ENCODE measurements at regions not wholly inside any gene's neighbourhood (a gene's known extent, or its start where the extent isn't known, plus 50 kb on each side); places are given as distances from the start of the nearest gene placed in this dataset.

DNA sequence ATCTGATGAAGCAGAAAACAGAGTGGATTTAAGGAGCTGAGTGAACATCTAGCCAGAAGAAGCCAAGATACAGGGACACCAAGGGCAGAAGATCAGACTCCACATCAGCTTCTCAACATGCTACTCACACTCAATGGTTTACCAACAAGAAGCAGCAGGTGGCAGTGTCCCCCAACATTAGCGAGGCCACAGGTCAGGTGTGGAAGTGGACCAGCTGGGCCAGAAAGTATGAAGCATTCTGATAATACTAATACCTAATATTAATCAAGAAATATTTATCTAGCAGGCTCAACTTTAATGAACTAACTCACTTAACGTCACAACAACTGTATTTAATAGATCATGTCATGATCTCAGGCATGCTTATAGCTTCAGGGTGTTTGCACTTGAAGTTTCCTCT lies 73.4 kb upstream of the TTC29 start:
- no peak overlapping the region for H3K27ac ChIP-seq (replicated peaks)
- H3K27me3 ChIP-seq (ENCODE audit: insufficient read depth, poor library complexity, severe bottlenecking), result no peaks in the 10 kb centered on the region
- TF ChIP-seq, protein P1, sequence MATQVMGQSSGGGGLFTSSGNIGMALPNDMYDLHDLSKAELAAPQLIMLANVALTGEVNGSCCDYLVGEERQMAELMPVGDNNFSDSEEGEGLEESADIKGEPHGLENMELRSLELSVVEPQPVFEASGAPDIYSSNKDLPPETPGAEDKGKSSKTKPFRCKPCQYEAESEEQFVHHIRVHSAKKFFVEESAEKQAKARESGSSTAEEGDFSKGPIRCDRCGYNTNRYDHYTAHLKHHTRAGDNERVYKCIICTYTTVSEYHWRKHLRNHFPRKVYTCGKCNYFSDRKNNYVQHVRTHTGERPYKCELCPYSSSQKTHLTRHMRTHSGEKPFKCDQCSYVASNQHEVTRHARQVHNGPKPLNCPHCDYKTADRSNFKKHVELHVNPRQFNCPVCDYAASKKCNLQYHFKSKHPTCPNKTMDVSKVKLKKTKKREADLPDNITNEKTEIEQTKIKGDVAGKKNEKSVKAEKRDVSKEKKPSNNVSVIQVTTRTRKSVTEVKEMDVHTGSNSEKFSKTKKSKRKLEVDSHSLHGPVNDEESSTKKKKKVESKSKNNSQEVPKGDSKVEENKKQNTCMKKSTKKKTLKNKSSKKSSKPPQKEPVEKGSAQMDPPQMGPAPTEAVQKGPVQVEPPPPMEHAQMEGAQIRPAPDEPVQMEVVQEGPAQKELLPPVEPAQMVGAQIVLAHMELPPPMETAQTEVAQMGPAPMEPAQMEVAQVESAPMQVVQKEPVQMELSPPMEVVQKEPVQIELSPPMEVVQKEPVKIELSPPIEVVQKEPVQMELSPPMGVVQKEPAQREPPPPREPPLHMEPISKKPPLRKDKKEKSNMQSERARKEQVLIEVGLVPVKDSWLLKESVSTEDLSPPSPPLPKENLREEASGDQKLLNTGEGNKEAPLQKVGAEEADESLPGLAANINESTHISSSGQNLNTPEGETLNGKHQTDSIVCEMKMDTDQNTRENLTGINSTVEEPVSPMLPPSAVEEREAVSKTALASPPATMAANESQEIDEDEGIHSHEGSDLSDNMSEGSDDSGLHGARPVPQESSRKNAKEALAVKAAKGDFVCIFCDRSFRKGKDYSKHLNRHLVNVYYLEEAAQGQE (IDR thresholded peaks at IDR 0.05; ENCODE audit: insufficient replicate concordance, low read depth), result no peak
- TF ChIP-seq, protein P2, sequence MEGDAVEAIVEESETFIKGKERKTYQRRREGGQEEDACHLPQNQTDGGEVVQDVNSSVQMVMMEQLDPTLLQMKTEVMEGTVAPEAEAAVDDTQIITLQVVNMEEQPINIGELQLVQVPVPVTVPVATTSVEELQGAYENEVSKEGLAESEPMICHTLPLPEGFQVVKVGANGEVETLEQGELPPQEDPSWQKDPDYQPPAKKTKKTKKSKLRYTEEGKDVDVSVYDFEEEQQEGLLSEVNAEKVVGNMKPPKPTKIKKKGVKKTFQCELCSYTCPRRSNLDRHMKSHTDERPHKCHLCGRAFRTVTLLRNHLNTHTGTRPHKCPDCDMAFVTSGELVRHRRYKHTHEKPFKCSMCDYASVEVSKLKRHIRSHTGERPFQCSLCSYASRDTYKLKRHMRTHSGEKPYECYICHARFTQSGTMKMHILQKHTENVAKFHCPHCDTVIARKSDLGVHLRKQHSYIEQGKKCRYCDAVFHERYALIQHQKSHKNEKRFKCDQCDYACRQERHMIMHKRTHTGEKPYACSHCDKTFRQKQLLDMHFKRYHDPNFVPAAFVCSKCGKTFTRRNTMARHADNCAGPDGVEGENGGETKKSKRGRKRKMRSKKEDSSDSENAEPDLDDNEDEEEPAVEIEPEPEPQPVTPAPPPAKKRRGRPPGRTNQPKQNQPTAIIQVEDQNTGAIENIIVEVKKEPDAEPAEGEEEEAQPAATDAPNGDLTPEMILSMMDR (IDR thresholded peaks at IDR 0.05; ENCODE audit: insufficient read depth, low read length), result peak; percentile 45
- DNase-seq (ENCODE audit: low read depth in 1 of 2, low spot score in 1 of 2), result peak; percentile 6 to 51
- no peak overlapping the region for H3K4me3 ChIP-seq (replicated peaks; ENCODE audit: insufficient read depth, low read length)

DNA sequence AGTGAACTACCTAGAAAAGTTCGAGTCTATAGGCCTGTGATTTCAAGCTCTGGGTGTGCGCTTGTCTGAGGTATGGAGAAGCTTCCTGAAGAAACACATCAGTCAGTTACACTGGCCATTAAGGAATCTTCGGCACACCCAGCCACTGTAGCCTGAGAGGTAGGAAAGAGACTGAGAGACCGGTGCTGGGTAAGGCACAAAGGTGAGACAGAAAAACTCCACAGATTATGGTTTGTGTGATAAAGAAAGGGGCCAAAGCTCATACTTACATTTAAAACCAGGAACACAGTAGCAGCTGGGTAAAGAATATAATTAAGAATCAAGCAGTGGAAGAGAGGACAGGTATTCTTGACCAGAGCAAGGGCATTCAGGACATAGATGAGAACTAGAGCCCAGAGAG lies 74.8 kb upstream of the TTC29 start:
- no peak overlapping the region for H3K27ac ChIP-seq (replicated peaks)
- TF ChIP-seq, protein P1 (IDR thresholded peaks at IDR 0.05; ENCODE audit: insufficient replicate concordance, low read depth), result no peak
- no peak for TF ChIP-seq GABPA (IDR thresholded peaks at IDR 0.05; ENCODE audit: low read depth)
- TF ChIP-seq, protein P2 (IDR thresholded peaks at IDR 0.05; ENCODE audit: insufficient read depth, low read length), result no peak
- H3K27me3 ChIP-seq (ENCODE audit: insufficient read depth, poor library complexity, severe bottlenecking), result no peaks in the 10 kb centered on the region
- DNase-seq (ENCODE audit: low read depth in 1 of 2, low spot score in 1 of 2), result no peak
- no peak overlapping the region for H3K4me3 ChIP-seq (replicated peaks; ENCODE audit: insufficient read depth, low read length)

DNA sequence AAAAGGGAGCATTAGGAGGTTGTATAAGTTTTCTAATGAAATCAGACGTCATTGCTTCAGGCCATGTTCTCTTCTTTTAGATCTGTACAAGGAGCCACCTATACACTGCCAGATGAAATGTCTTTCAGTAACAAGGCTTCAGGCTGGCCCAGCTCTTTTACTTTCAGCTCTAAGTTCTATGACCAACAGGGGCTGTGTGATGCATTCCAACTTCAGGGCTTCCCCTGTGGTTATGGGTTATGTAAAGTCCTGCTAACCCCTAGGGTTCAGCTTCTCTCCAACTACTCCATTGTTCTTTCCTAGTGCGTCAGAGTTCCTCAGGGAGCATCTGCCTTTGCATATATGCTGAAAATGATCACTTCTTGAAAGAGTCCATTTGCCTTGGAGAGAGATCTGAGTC lies 79.4 kb upstream of the TTC29 start:
- TF ChIP-seq, protein P1 (IDR thresholded peaks at IDR 0.05; ENCODE audit: insufficient replicate concordance, low read depth), result no peak
- TF ChIP-seq, protein P2 (IDR thresholded peaks at IDR 0.05; ENCODE audit: insufficient read depth, low read length), result no peak
- TF ChIP-seq GABPA (IDR thresholded peaks at IDR 0.05; ENCODE audit: low read depth) (no peak), SPI1 (IDR thresholded peaks at IDR 0.05; ENCODE audit: borderline replicate concordance, low read depth) (no peak), POLR2AphosphoS5 (IDR thresholded peaks at IDR 0.05; ENCODE audit: low read depth) (no peak)
- DNase-seq (ENCODE audit: low read depth in 1 of 2, low spot score in 1 of 2), result no peak
- Histone ChIP-seq H3K27me3 (ENCODE audit: insufficient read depth, poor library complexity, severe bottlenecking) (no peaks in the 10 kb centered on the region), H3K4me3 (replicated peaks; ENCODE audit: insufficient read depth, low read length) (no peak overlapping the region), H3K27ac (replicated peaks) (no peak overlapping the region)
